Activated CD4-positive, alpha-beta T cell treated with anti-CD3 and anti-CD28 coated beads, Interleukin-2, amount 50 U/mL, for 48 hours (primary cell): ENCODE measurements at regions not wholly inside any gene's neighbourhood (a gene's known extent, or its start where the extent isn't known, plus 50 kb on each side); places are given as distances from the start of the nearest gene placed in this dataset.

Experiments used
- DNase-seq, 2 experiments: peaks; one replicate each; pipeline ENCODE4 v3.0.0-alpha.2; 2020

GRCh38 chr5:155935723-155936122 is 391.2 kb upstream of the SGCD start:
- DNase-seq = no peak

- DNase-seq = no peak
These were observed 390.2 kb upstream of the SGCD start for GRCh38 chr5:155936520-155937406.

DNA sequence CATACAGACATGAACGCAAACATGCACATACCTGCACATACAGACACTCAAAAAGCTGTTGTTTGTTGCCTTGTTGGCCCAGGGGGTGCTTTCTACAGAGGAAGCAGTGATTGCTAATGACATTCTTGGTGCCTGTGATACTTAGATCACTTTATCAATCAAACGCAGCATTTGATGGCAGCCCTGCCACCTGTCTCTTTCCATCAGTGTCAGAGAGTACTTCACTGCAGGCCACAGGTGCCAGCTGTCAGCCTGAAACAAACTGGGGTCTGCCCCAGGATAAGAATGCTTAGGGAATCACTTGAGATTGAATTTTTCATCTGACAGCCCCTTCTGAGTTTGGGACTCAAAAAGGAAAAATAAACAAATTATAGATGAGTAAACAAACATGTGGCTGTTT is 388.9 kb upstream of the SGCD start:
- no peak for DNase-seq

- DNase-seq = no peak
These were observed 385.6 kb upstream of the SGCD start for GRCh38 chr5:155941340-155941739.

GRCh38 chr5:155943516-155944407 is 383.2 kb upstream of the SGCD start:
- peak; percentile 27 to 32 for DNase-seq

- DNase-seq = no peak
These were observed 379.4 kb upstream of the SGCD start for GRCh38 chr5:155947394-155948062.

GRCh38 chr5:155948576-155948975 is 378.4 kb upstream of the SGCD start:
- DNase-seq = no peak

- DNase-seq = no peak
These were observed 374.4 kb upstream of the SGCD start for GRCh38 chr5:155952486-155953089.

DNA sequence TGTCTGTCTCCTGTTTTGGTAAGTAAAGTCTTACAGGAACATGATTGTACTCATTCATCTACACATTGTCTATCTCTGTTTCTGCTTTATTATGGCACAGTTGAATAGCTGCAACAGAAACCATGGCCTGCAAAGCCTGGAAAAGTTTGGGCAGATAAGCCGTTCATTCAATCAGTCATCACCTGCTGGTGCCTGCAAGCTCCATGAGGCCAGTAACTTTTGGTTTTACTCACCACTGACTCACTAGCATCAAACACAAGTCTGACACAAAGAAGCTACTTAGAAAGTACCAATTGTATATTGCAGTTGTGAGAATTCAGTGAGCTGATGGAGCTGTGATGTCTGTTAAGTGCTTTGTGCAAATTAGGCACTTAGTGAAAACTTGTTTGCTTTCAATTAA is 373.6 kb upstream of the SGCD start:
- DNase-seq = peak in 1 of 2 experiments; percentile 4

DNA sequence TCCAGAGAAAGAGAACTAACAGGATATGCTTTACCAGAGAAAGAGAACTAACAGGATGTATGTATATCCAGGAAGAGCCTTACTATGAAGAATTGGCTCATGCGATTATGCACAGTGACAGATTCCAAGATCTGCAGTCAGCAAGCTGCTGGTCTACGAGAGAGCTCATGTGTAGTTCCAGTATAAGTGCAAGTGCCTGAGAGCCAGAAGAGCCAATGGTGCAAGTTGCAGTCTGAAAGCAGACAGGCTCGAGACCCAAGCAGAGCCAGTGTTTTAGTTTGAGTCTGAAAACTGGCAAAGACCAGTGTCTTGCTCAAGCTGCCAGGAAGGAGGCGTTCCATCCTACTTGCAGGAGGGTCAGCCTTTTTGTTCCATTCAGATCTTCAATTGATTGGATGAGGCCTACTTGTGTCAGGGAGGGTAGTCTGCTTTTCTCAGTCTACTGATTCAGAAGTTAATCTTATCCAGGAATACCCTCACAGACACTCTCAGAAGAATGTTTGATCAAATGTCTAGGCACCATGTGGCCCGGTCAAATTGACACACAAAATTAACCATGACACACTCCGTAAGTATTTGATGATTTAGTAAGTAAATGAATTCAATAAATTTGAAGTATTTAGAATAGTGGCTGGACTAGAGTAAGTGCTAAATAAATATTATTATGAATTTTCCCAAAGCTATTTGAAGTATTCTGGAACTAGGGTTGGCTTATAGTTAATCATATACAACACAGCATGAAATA is 372.1 kb upstream of the SGCD start:
- DNase-seq = no peak

DNA sequence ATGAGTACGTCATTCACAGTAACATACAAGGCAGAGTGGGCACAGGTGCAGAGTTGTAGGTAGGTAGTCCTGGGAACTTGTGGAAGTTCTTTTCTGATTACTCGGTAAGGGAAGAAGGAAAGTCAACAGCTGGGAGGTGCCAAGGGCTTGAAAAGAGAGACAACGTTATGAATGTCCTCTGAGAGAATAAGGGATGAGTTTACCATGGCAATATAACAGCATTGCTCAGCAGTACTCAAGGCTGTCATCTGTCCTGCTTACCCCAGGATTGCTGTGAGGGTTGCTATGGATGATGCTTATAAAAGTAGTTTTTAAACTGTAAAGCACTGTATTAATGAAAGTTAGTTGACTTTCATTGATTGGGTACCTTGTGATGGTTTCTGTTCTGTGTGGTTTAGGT is 369.1 kb upstream of the SGCD start:
- no peak for DNase-seq

- DNase-seq = no peak
These were observed 367.9 kb upstream of the SGCD start for GRCh38 chr5:155959082-155959481.

DNA sequence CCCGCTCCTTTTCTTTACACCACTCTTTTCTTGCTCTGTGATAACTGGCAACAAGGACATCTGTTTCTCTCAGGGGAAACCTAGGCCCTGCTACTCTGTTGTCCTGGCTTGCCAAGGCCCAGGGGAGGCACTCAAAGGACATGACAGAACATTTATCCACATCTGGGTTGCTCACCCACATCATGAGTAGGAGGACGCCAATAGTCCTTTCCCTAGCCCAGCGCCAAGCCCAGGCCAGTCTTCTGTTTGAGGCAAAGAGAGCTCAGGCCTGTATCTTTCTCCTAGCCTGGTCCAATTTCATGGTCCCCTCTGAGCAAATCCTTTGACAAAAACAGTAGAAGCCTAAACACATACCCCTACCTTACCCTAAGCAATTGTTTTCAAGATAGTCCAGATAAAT is 366.8 kb upstream of the SGCD start:
- DNase-seq = no peak

DNA sequence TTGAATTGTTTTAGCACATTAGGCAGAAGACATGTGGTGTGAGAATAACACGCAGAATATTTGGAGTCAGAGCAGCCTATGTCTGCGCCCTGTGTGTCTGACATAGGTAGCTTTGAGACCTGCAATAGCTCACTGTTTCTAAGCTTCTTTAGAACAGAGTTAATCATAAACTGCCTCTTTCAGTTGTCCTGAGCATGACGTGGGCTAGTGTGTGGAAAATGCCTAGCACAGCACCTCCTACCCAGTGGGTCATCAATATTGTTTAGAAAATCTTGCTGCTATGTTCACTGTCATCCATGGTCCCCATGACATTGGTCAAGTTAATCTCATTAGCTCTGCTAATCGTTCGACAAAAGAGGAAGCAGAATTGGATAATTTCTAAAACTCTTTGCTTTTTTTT is 357.4 kb upstream of the SGCD start:
- no peak for DNase-seq

DNA sequence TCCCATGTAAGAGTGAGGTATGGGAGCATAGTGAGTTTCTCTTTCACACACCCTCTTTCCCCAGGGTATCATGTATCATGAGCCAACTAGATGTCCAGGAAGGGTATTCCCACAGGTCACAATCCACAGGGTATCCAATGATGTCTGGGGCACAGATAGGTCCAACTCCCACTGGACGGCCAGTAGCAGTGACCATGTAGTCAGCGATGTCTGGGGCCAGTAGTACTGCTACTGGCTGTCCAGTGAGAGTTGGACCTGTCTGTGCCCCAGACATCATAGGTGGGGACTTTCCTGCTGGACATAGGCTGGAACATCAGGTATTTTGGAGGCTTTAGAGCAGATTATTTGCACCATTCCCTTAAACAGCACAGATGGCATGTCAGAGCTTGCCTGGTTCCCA is 352.6 kb upstream of the SGCD start:
- DNase-seq = no peak

GRCh38 chr5:155978850-155979249 is 348.1 kb upstream of the SGCD start:
- no peak for DNase-seq

DNA sequence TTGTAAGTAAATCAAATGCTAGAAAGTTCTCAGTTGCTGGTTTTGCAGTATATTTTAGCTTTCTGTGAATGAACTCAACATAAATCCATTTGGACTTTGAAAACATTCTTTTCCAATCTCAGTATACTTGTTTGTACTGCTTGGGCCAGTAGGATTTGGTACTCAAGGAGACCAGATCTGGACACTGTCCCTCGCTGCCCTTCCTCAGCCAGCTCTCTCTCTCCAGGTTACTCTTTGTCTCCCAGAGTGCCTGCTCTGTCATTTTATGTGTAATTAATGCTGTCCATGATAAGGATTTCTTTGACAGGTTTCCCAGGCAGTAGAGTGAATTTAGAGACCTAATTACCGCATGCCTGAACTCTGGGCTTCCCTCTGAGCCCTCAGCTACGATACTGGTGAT is 344.6 kb upstream of the SGCD start:
- DNase-seq = no peak

GRCh38 chr5:155983954-155984353 is 343.0 kb upstream of the SGCD start:
- DNase-seq = no peak

- no peak for DNase-seq
These were observed 339.6 kb upstream of the SGCD start for GRCh38 chr5:155987265-155987810.

DNA sequence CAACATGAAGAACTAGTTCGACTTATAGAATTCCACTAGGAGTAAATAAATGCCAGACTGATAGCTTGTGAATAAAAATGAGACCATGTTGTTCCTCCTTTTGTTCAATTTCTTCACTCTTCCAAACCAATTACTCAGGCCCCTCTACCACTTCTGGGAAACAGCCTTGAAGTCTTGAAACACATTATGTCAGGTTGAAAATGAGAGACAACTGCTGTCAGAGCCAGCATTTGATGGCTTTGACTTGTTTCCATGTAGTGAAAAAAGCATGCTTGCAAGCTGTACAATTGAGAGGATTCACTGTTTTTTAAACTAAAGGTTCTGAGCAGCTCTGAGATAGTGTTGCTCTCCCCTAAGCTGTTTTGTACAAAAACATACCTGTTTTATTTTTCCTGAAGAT is 337.1 kb upstream of the SGCD start:
- no peak for DNase-seq

- no peak for DNase-seq
These were observed 330.8 kb upstream of the SGCD start for GRCh38 chr5:155996123-155996522.

- no peak for DNase-seq
These were observed 328.7 kb upstream of the SGCD start for GRCh38 chr5:155998257-155998656.
